GM12878 (cell line): ENCODE measurements at regions not wholly inside any gene's neighbourhood (a gene's known extent, or its start where the extent isn't known, plus 50 kb on each side); places are given as distances from the start of the nearest gene placed in this dataset.

Source experiments
- ATAC-seq: fragments of 200-7000 bp; cut with Tn5 transposase; 3 replicates; pipeline ENCODE4 v1.9.1; 2020; ENCODE audit warnings: mild to moderate bottlenecking, moderate library complexity
- BruUV-seq: library from RNA; stranded (reverse); fragments of 400-500 nt; replicated peaks from 2 replicates; lab custom pipeline; 2021; lab: Mats Ljungman, UMichigan
- CTCF ChIA-PET: fragments of 300-600 bp; sonication (Branson Sonifier 250); formaldehyde crosslinking; extraction: SDS; loops from one replicate; lab custom pipeline; 2021; ENCODE audit warnings: inconsistent platforms; lab: Yijun Ruan, JAX
- POLR2A ChIA-PET: fragments of 350-600 bp; formaldehyde crosslinking; extraction: SDS; loops from one replicate; lab custom pipeline; 2021; ENCODE audit warnings: inconsistent platforms; lab: Charles Lee
- RAD21 ChIA-PET: fragments of 300-600 bp; sonication (Branson Sonifier 250); formaldehyde crosslinking; loops from one replicate; lab custom pipeline; 2023; ENCODE audit warnings: antibody characterized with exemption; ENCODE audit not compliant: unreplicated experiment; lab: Charles Lee
- SMC1A ChIA-PET: fragments of 300-600 bp; sonication (Branson Sonifier 250); formaldehyde crosslinking; loops from one replicate; lab custom pipeline; 2023; ENCODE audit not compliant: unreplicated experiment, uncharacterized antibody; lab: Charles Lee
- DNase-seq: peaks from one replicate; pipeline ENCODE4 v3.0.0-alpha.2; 2011; ENCODE audit warnings: low read depth, low spot score
- FAIRE-seq: peaks from 3 replicates; lab custom pipeline; 2011; peaks lifted over from hg19 to GRCh38; lab: Jason Lieb, UNC
- H2AFZ ChIP-seq: 2 replicates; pipeline ENCODE4 v1.6.0; 2011; ENCODE audit warnings: low read depth, low read length, control low read depth; ENCODE audit not compliant: control insufficient read depth
- H3K27ac ChIP-seq: 2 replicates; pipeline ENCODE4 v1.5.1; 2011; ENCODE audit warnings: control low read depth; ENCODE audit not compliant: control insufficient read depth, insufficient read depth
- H3K27me3 ChIP-seq, 2 experiments: replicated peaks in 1 of 2; 2 replicates each; pipeline versions ENCODE4 v1.6.0 to v1.6.1; 2011; ENCODE audit warnings: low read length in 1 of 2; ENCODE audit not compliant: control insufficient read depth in 2 of 2, insufficient read depth in 2 of 2
- H3K36me3 ChIP-seq, 2 experiments: 2 replicates each; pipeline ENCODE4 v1.5.1; 2011; ENCODE audit warnings: low read length in 1 of 2; ENCODE audit not compliant: control insufficient read depth in 2 of 2, insufficient read depth in 2 of 2
- H3K4me1 ChIP-seq: 2 replicates; pipeline ENCODE4 v1.6.1; 2011; ENCODE audit warnings: mild to moderate bottlenecking, low read length, moderate library complexity, mixed read lengths; ENCODE audit not compliant: control insufficient read depth, insufficient read depth
- H3K4me2 ChIP-seq: 2 replicates; pipeline ENCODE4 v1.6.0; 2011; ENCODE audit warnings: control low read depth; ENCODE audit not compliant: control insufficient read depth, insufficient read depth
- H3K4me3 ChIP-seq: fragments of 200-600 bp; sonication (generic); 2 replicates; pipeline ENCODE4 v1.5.1; 2016
- H3K79me2 ChIP-seq: 2 replicates; pipeline ENCODE4 v1.6.0; 2011; ENCODE audit warnings: low read length; ENCODE audit not compliant: control insufficient read depth, insufficient read depth
- H3K9ac ChIP-seq: 2 replicates; pipeline ENCODE4 v1.8.0; 2011; ENCODE audit warnings: low read length, control low read depth, mixed read lengths; ENCODE audit not compliant: control insufficient read depth, insufficient read depth
- H3K9me3 ChIP-seq: replicated peaks from 3 replicates; pipeline ENCODE4 v1.5.1; 2011; ENCODE audit warnings: mild to moderate bottlenecking, low read length; ENCODE audit not compliant: control insufficient read depth, insufficient read depth
- H4K20me1 ChIP-seq: 2 replicates; pipeline ENCODE4 v1.6.0; 2011; ENCODE audit not compliant: control insufficient read depth, insufficient read depth
- CUX1 ChIP-seq: IDR thresholded peaks from 2 replicates; pipeline ENCODE4 v1.6.1; 2012; ENCODE audit warnings: improper control_type of control experiment, low read depth, low read length; ENCODE audit not compliant: insufficient replicate concordance
- E2F8 ChIP-seq: fragments of 450-650 bp; IDR thresholded peaks from 2 replicates; pipeline ENCODE4 v1.6.1; 2018; ENCODE audit warnings: mild to moderate bottlenecking, low read depth, moderate library complexity; ENCODE audit not compliant: partially characterized antibody
- FOXK2 ChIP-seq: fragments of 450-650 bp; IDR thresholded peaks from 2 replicates; pipeline ENCODE4 v1.6.1; 2017; ENCODE audit warnings: mild to moderate bottlenecking, moderate library complexity
- LARP7 ChIP-seq: fragments of 450-650 bp; IDR thresholded peaks from 2 replicates; pipeline ENCODE4 v1.6.1; 2017; ENCODE audit warnings: mild to moderate bottlenecking
- NKRF ChIP-seq: fragments of 450-650 bp; conservative IDR thresholded peaks from 2 replicates; pipeline ENCODE4 v1.6.1; 2017; ENCODE audit warnings: mild to moderate bottlenecking, moderate library complexity
- SMC3 ChIP-seq: IDR thresholded peaks from 2 replicates; pipeline ENCODE4 v1.6.1; 2011; ENCODE audit warnings: low read length, improper control_type of control experiment, borderline replicate concordance
- SPI1 ChIP-seq: IDR thresholded peaks from 2 replicates; pipeline ENCODE4 v1.6.1; 2011; ENCODE audit warnings: low read depth, mild to moderate bottlenecking, low read length, moderate library complexity, borderline replicate concordance; ENCODE audit not compliant: insufficient read depth
- WGBS: methylation state at CpG from one replicate; pipeline ENCODE4 v1.1.6; 2016; ENCODE audit warnings: low lambda C conversion rate; ENCODE audit not compliant: insufficient replicate concordance, insufficient coverage; ENCODE audit errors: missing lambda C conversion rate; 5-methylcytosine and 5-hydroxymethylcytosine counted together
- in situ Hi-C: fragments of 300-500 bp; cut with MboI; formaldehyde crosslinking; loops from 9 replicates; pipeline ENCODE4 v1.14.3; 2018; ENCODE audit warnings: mixed read lengths
- intact Hi-C: fragments of 100-400 bp; cut with micrococcal nuclease; formaldehyde crosslinking; loops from one replicate; pipeline ENCODE4 v1.14.2; 2022; ENCODE audit not compliant: unreplicated experiment

GRCh38 chr2:142781146-142781545, 96.3 kb upstream of the KYNU start:
- ATAC-seq, result no peak
- no peak for DNase-seq
- SMC1A ChIA-PET, result no interaction called here
- intact Hi-C loops (no loop called here), in situ Hi-C loops (no loop called here)
- CTCF ChIA-PET, result no interaction called here
- Histone ChIP-seq H3K9ac (no peak overlapping the region), H3K36me3 (no peaks in the 10 kb centered on the region), H3K9me3 (no peaks in the 10 kb centered on the region), H3K4me3 (no peak overlapping the region), H2AFZ (no peak overlapping the region), H3K4me1 (no peaks in the 10 kb centered on the region), H3K79me2 (no peaks in the 10 kb centered on the region), H3K4me2 (no peak overlapping the region), H3K27ac (no peak overlapping the region), H3K27me3 (no peaks in the 10 kb centered on the region), H4K20me1 (no peaks in the 10 kb centered on the region)
- no peak for FAIRE-seq
- RAD21 ChIA-PET, result no interaction called here
- POLR2A ChIA-PET, result no interaction called here
- WGBS, result 94% methylated on average over 2 of the region's 2 CpGs
- TF ChIP-seq SMC3 (no peak), SPI1 (no peak)
- no TSS peak for BruUV-seq

GRCh38 chr2:142778289-142778688, 99.2 kb upstream of the KYNU start:
- Histone ChIP-seq H4K20me1 (no peaks in the 10 kb centered on the region), H2AFZ (no peak overlapping the region), H3K79me2 (no peaks in the 10 kb centered on the region), H3K4me2 (no peak overlapping the region), H3K4me1 (no peaks in the 10 kb centered on the region), H3K4me3 (no peak overlapping the region), H3K27ac (no peak overlapping the region), H3K9me3 (no peaks in the 10 kb centered on the region), H3K36me3 (no peaks in the 10 kb centered on the region), H3K27me3 (no peaks in the 10 kb centered on the region), H3K9ac (no peak overlapping the region)
- FAIRE-seq (no peak), DNase-seq (no peak), ATAC-seq (no peak)
- intact Hi-C loops, result no loop called here
- 93% methylated on average over 3 of the region's 3 CpGs for WGBS
- POLR2A ChIA-PET, result no interaction called here
- in situ Hi-C loops, result no loop called here
- BruUV-seq, result no TSS peak
- SMC1A ChIA-PET, result no interaction called here
- RAD21 ChIA-PET, result no interaction called here
- CTCF ChIA-PET, result no interaction called here
- TF ChIP-seq FOXK2, result no peak
- no peak for TF ChIP-seq CUX1
- no peak for TF ChIP-seq NKRF
- no peak for TF ChIP-seq LARP7
- no peak for TF ChIP-seq E2F8
